SK-N-SH (cell line): ENCODE measurements at regions not wholly inside any gene's neighbourhood (a gene's known extent, or its start where the extent isn't known, plus 50 kb on each side); places are given as distances from the start of the nearest gene placed in this dataset.

ENCODE experiments used
- CHD2 ChIP-seq: fragments of 150-350 bp; IDR thresholded peaks from 2 replicates; pipeline ENCODE4 v1.6.1; 2018; ENCODE audit warnings: low read length; ENCODE audit not compliant: partially characterized antibody
- CTCF ChIP-seq: fragments of 200-600 bp; sonication (generic); IDR thresholded peaks from 2 replicates; pipeline ENCODE4 v1.6.1; 2017; ENCODE audit warnings: antibody characterized with exemption, mild to moderate bottlenecking, moderate library complexity
- GATA2 ChIP-seq: sonication (generic); formaldehyde crosslinking; IDR thresholded peaks from 2 replicates; pipeline ENCODE4 v1.5.0; 2020; ENCODE audit warnings: mild to moderate bottlenecking, missing genetic modification reagents
- IRF3 ChIP-seq: fragments of 150-350 bp; IDR thresholded peaks from 2 replicates; pipeline ENCODE4 v1.6.1; 2016; ENCODE audit warnings: mild to moderate bottlenecking, low read depth, low read length
- JUND ChIP-seq: IDR thresholded peaks from 2 replicates; pipeline ENCODE4 v1.4.0; 2012
- MEF2A ChIP-seq: IDR thresholded peaks from 2 replicates; pipeline ENCODE4 v1.4.0; 2012; ENCODE audit warnings: low read depth, borderline replicate concordance
- NRF1 ChIP-seq: IDR thresholded peaks from 2 replicates; pipeline ENCODE4 v1.6.1; 2012; ENCODE audit warnings: low read depth, mild to moderate bottlenecking, low read length
- POLR2AphosphoS5 ChIP-seq: IDR thresholded peaks from 2 replicates; pipeline ENCODE4 v1.6.1; 2012; ENCODE audit warnings: low read depth, low read length
- RXRA ChIP-seq: IDR thresholded peaks from 2 replicates; pipeline ENCODE4 v1.4.0; 2012; ENCODE audit warnings: low read depth, mild to moderate bottlenecking, borderline replicate concordance
- TAF1 ChIP-seq: IDR thresholded peaks from 2 replicates; pipeline ENCODE4 v1.6.1; 2012; ENCODE audit warnings: low read depth, mild to moderate bottlenecking, low read length, moderate library complexity, borderline replicate concordance
- USF1 ChIP-seq: IDR thresholded peaks from 2 replicates; pipeline ENCODE4 v1.4.0; 2012; ENCODE audit warnings: low read depth, borderline replicate concordance
- TF ChIP-seq, protein P1 (sequence below): IDR thresholded peaks from 2 replicates; pipeline ENCODE4 v1.4.0; 2012; ENCODE audit warnings: low read depth, borderline replicate concordance

GRCh38 chr6:168163096-168163731 is 84.2 kb upstream of the FRMD1 start:
- no peak for TF ChIP-seq CTCF
- peak; percentile 86 for TF ChIP-seq CHD2
- no peak for TF ChIP-seq MEF2A
- TF ChIP-seq TAF1, result no peak
- TF ChIP-seq, protein P1, sequence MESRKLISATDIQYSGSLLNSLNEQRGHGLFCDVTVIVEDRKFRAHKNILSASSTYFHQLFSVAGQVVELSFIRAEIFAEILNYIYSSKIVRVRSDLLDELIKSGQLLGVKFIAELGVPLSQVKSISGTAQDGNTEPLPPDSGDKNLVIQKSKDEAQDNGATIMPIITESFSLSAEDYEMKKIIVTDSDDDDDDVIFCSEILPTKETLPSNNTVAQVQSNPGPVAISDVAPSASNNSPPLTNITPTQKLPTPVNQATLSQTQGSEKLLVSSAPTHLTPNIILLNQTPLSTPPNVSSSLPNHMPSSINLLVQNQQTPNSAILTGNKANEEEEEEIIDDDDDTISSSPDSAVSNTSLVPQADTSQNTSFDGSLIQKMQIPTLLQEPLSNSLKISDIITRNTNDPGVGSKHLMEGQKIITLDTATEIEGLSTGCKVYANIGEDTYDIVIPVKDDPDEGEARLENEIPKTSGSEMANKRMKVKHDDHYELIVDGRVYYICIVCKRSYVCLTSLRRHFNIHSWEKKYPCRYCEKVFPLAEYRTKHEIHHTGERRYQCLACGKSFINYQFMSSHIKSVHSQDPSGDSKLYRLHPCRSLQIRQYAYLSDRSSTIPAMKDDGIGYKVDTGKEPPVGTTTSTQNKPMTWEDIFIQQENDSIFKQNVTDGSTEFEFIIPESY, result no peak
- no peak for TF ChIP-seq USF1
- no peak for TF ChIP-seq RXRA
- TF ChIP-seq GATA2 (CRISPR knock-in tag), result peak; percentile 99
- no peak for TF ChIP-seq JUND
- TF ChIP-seq NRF1, result no peak
- no peak for TF ChIP-seq IRF3
- no peak for TF ChIP-seq POLR2AphosphoS5
